Stimulated activated CD8-positive, alpha-beta memory T cell treated with anti-CD3 and anti-CD28 coated beads, Interleukin-4, amount 100 ng/mL, for 24 hours (primary cell): ENCODE measurements at regions not wholly inside any gene's neighbourhood (a gene's known extent, or its start where the extent isn't known, plus 50 kb on each side); places are given as distances from the start of the nearest gene placed in this dataset.
A peak's percentile ranks its signal among the peaks of the same experiment; 100 is the strongest.
"Not testable (repeated sequence)": the region's sequence is repeated elsewhere in the genome, so short reads cannot be mapped to it uniquely, and the experiment has no call there.

Source experiments
- DNase-seq: peaks from one replicate; pipeline ENCODE4 v3.0.0-alpha.2; 2020; ENCODE audit warnings: low read depth

GRCh38 chr21:6557415-6557814, 3964.0 kb upstream of the TPTE start:
- not testable (repeated sequence) for DNase-seq

GRCh38 chr21:6561168-6561567, 3960.2 kb upstream of the TPTE start:
- DNase-seq: not testable (repeated sequence)

- not testable (repeated sequence) for DNase-seq
These were observed 3959.8 kb upstream of the TPTE start for GRCh38 chr21:6561578-6561977.

- DNase-seq: not testable (repeated sequence)
These were observed 3956.7 kb upstream of the TPTE start for GRCh38 chr21:6564543-6565166.

- DNase-seq: peak; percentile 1
These were observed 3955.9 kb upstream of the TPTE start for GRCh38 chr21:6565190-6566094.

GRCh38 chr21:6567542-6567941, 3953.8 kb upstream of the TPTE start:
- not testable (repeated sequence) for DNase-seq

- not testable (repeated sequence) for DNase-seq
These were observed 3952.2 kb upstream of the TPTE start for GRCh38 chr21:6569152-6569551.

- DNase-seq: not testable (repeated sequence)
These were observed 3951.6 kb upstream of the TPTE start for GRCh38 chr21:6569587-6570392.

- DNase-seq: not testable (repeated sequence)
These were observed 3950.5 kb upstream of the TPTE start for GRCh38 chr21:6570700-6571368.

- DNase-seq: not testable (repeated sequence)
These were observed 3947.8 kb upstream of the TPTE start for GRCh38 chr21:6573576-6573975.

- not testable (repeated sequence) for DNase-seq
These were observed 3941.6 kb upstream of the TPTE start for GRCh38 chr21:6579801-6580200.
